Ishikawa (cell line): ENCODE measurements at regions not wholly inside any gene's neighbourhood (a gene's known extent, or its start where the extent isn't known, plus 50 kb on each side); places are given as distances from the start of the nearest gene placed in this dataset.
A peak's percentile ranks its signal among the peaks of the same experiment; 100 is the strongest.

Experiments used
- CEBPB ChIP-seq: IDR thresholded peaks from 2 replicates; pipeline ENCODE4 v1.6.1; 2012
- CREB1 ChIP-seq: IDR thresholded peaks from 2 replicates; pipeline ENCODE4 v1.6.1; 2012; ENCODE audit warnings: low read depth
- EGR1 ChIP-seq: IDR thresholded peaks from 2 replicates; pipeline ENCODE4 v1.6.1; 2012
- EP300 ChIP-seq: IDR thresholded peaks from 2 replicates; pipeline ENCODE4 v1.6.1; 2012; ENCODE audit warnings: borderline replicate concordance
- FOXM1 ChIP-seq: IDR thresholded peaks from 2 replicates; pipeline ENCODE4 v1.6.1; 2012; ENCODE audit warnings: low read depth, borderline replicate concordance
- MAX ChIP-seq: IDR thresholded peaks from 2 replicates; pipeline ENCODE4 v1.6.1; 2012
- NFIC ChIP-seq: IDR thresholded peaks from 2 replicates; pipeline ENCODE4 v1.6.1; 2012
- RAD21 ChIP-seq: IDR thresholded peaks from 2 replicates; pipeline ENCODE4 v1.6.1; 2012; ENCODE audit warnings: low read depth
- REST ChIP-seq: IDR thresholded peaks from 2 replicates; pipeline ENCODE4 v1.6.1; 2012; ENCODE audit warnings: low read depth, mild to moderate bottlenecking
- TAF1 ChIP-seq: IDR thresholded peaks from 2 replicates; pipeline ENCODE4 v1.6.1; 2012; ENCODE audit warnings: low read depth, mild to moderate bottlenecking
- TCF12 ChIP-seq: IDR thresholded peaks from 2 replicates; pipeline ENCODE4 v1.6.1; 2012; ENCODE audit warnings: low read depth
- TEAD4 ChIP-seq: IDR thresholded peaks from 2 replicates; pipeline ENCODE4 v1.6.1; 2012
- USF1 ChIP-seq: IDR thresholded peaks from 2 replicates; pipeline ENCODE4 v1.6.1; 2012
- YY1 ChIP-seq: IDR thresholded peaks from 2 replicates; pipeline ENCODE4 v1.6.1; 2012; ENCODE audit warnings: low read depth
- ZBTB7A ChIP-seq: IDR thresholded peaks from 2 replicates; pipeline ENCODE4 v1.6.1; 2012; ENCODE audit warnings: low read depth

- TF ChIP-seq USF1 (no peak), TAF1 (no peak), CREB1 (no peak), NFIC (no peak), CEBPB (no peak), TEAD4 (no peak), RAD21 (no peak), TCF12 (no peak), YY1 (no peak), ZBTB7A (no peak)
Measured at GRCh38 chr7:73940701-73941238, 79.8 kb downstream of the TMEM270 start.

GRCh38 chr7:73941836-73942551, 81.0 kb downstream of the TMEM270 start:
- peak; percentile 27; the same call in 1 of the 2 replicates for TF ChIP-seq TEAD4
- TF ChIP-seq ZBTB7A, result no peak

- no peak for TF ChIP-seq TEAD4
- no peak for TF ChIP-seq FOXM1
- TF ChIP-seq EGR1, result no peak
- TF ChIP-seq USF1, result no peak
- TF ChIP-seq REST, result no peak
- TF ChIP-seq MAX, result no peak
- no peak for TF ChIP-seq CREB1
- TF ChIP-seq CEBPB, result no peak
- no peak for TF ChIP-seq ZBTB7A
- no peak for TF ChIP-seq TAF1
- TF ChIP-seq RAD21, result no peak
- TF ChIP-seq YY1, result no peak
- TF ChIP-seq NFIC, result no peak
- TF ChIP-seq TCF12, result no peak
Measured at GRCh38 chr7:73945022-73945421, 83.0 kb upstream of the ELN start.

- TF ChIP-seq CREB1, result no peak
- TF ChIP-seq RAD21, result no peak
- no peak for TF ChIP-seq TEAD4
- TF ChIP-seq ZBTB7A, result no peak
- no peak for TF ChIP-seq MAX
- no peak for TF ChIP-seq EP300
- TF ChIP-seq FOXM1, result no peak
- no peak for TF ChIP-seq YY1
- TF ChIP-seq TAF1, result no peak
- no peak for TF ChIP-seq NFIC
- no peak for TF ChIP-seq CEBPB
- TF ChIP-seq EGR1, result no peak
- no peak for TF ChIP-seq USF1
Measured at GRCh38 chr7:73948287-73948686, 79.7 kb upstream of the ELN start.

- TF ChIP-seq CREB1, result no peak
- TF ChIP-seq TEAD4, result no peak
- no peak for TF ChIP-seq MAX
- no peak for TF ChIP-seq REST
- no peak for TF ChIP-seq EGR1
- TF ChIP-seq RAD21, result no peak
- TF ChIP-seq EP300, result no peak
- no peak for TF ChIP-seq TCF12
- no peak for TF ChIP-seq FOXM1
- no peak for TF ChIP-seq CEBPB
- TF ChIP-seq NFIC, result no peak
- TF ChIP-seq TAF1, result no peak
- TF ChIP-seq YY1, result no peak
- TF ChIP-seq ZBTB7A, result no peak
- TF ChIP-seq USF1, result no peak
Measured at GRCh38 chr7:73952266-73952665, 75.7 kb upstream of the ELN start.
